ENCODE measurements at regions not wholly inside any gene's neighbourhood (a gene's known extent, or its start where the extent isn't known, plus 50 kb on each side); places are given as distances from the start of the nearest gene placed in this dataset.

- TF ChIP-seq CTCF (IDR thresholded peaks at IDR 0.05; ENCODE audit: insufficient read depth, low read length) (no peak), SPI1 (IDR thresholded peaks at IDR 0.05; ENCODE audit: borderline replicate concordance, low read depth) (no peak), GABPA (IDR thresholded peaks at IDR 0.05; ENCODE audit: low read depth) (no peak)
Measured at GRCh38 chr1:47491341-47491753, 53.5 kb downstream of the FOXD2 start.
